ENCODE measurements at regions not wholly inside any gene's neighbourhood (a gene's known extent, or its start where the extent isn't known, plus 50 kb on each side); places are given as distances from the start of the nearest gene placed in this dataset.
"Not testable (repeated sequence)": the region's sequence is repeated elsewhere in the genome, so short reads cannot be mapped to it uniquely, and the experiment has no call there.

DNA sequence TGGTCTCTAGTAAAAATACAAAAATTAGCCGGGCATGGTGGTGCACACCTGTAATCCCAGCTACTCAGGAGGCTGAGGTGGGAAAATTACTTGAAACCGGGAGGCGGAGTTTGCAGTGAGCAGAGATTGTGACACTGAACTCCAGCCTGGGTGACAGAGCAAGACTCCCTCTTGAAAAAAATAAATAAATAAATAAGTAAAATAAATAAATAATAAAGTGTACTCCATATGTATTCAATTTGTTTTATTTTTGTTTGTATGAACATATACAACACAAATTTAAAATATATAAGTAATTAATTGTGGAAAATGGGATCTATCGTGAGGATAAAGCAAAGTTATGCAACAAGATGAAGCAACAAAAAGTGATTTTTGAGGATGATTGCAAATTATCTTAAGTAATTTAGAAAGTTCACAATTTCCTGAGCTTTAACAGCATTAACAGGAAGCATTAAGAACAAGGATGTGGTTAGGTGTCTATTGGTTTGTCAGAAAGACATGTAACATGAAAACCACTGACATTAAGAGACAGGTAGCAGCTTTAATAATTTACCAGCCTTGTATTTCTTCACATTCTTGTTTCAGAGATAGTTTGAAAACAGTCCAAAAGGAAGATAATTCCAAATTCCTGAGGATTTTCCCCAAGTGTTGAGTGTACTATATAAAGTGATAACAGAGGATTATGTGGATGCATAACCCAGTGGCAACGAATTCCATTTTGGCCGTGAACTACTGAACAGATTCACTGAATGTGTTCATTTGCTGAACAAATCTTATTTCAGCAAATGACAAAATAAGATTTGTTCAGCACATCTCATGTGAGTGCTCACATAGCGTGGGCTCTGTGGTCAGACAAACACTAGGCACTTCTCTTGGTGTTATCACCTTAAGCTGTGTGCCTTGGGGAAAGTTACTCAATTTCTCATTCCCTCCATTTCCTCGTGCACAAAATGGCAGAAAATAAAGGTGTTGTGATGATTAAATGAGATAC, 68.6 kb upstream of the RESF1 start:
- Histone ChIP-seq H3K4me3 (ENCODE audit: insufficient read depth, low read length) (no peak overlapping the region), H3K27ac (ENCODE audit: low read depth, low read length) (no peak overlapping the region), H3K9me3 (ENCODE audit: low read depth, low read length) (no peaks in the 10 kb centered on the region), H3K4me1 (ENCODE audit: insufficient read depth, low read length) (no peaks in the 10 kb centered on the region), H3K36me3 (ENCODE audit: insufficient read depth, low read length) (no peaks in the 10 kb centered on the region), H3K79me2 (ENCODE audit: insufficient read depth, low read length) (no peaks in the 10 kb centered on the region), H4K20me1 (ENCODE audit: insufficient read depth, low read length) (no peaks in the 10 kb centered on the region), H3K27me3 (ENCODE audit: insufficient read depth, low read length) (no peaks in the 10 kb centered on the region), H2AFZ (ENCODE audit: low read length) (no peak overlapping the region), H3K4me2 (ENCODE audit: insufficient read depth, low read length) (no peak overlapping the region)
- no peak for DNase-seq (ENCODE audit: insufficient read length, low spot score, missing footprints)
- TF ChIP-seq CTCF (IDR thresholded peaks at IDR 0.05; ENCODE audit: extremely low read depth, low read depth, low read length), result no peak

GRCh38 chr12:31887109-31887811, 72.0 kb upstream of the RESF1 start:
- H3K79me2 ChIP-seq (ENCODE audit: insufficient read depth, low read length), result no peaks in the 10 kb centered on the region
- H3K4me1 ChIP-seq (ENCODE audit: insufficient read depth, low read length), result no peaks in the 10 kb centered on the region
- DNase-seq (ENCODE audit: insufficient read length, low spot score, missing footprints), result no peak
- H2AFZ ChIP-seq (ENCODE audit: low read length), result no peak overlapping the region
- TF ChIP-seq CTCF (IDR thresholded peaks at IDR 0.05; ENCODE audit: extremely low read depth, low read depth, low read length), result no peak
- H3K36me3 ChIP-seq (ENCODE audit: insufficient read depth, low read length), result no peaks in the 10 kb centered on the region
- no peak overlapping the region for H3K4me3 ChIP-seq (ENCODE audit: insufficient read depth, low read length)
- no peaks in the 10 kb centered on the region for H4K20me1 ChIP-seq (ENCODE audit: insufficient read depth, low read length)
- H3K27me3 ChIP-seq (ENCODE audit: insufficient read depth, low read length), result no peaks in the 10 kb centered on the region
- no peak overlapping the region for H3K27ac ChIP-seq (ENCODE audit: low read depth, low read length)
- no peaks in the 10 kb centered on the region for H3K9me3 ChIP-seq (ENCODE audit: low read depth, low read length)
- H3K4me2 ChIP-seq (ENCODE audit: insufficient read depth, low read length), result no peak overlapping the region

DNA sequence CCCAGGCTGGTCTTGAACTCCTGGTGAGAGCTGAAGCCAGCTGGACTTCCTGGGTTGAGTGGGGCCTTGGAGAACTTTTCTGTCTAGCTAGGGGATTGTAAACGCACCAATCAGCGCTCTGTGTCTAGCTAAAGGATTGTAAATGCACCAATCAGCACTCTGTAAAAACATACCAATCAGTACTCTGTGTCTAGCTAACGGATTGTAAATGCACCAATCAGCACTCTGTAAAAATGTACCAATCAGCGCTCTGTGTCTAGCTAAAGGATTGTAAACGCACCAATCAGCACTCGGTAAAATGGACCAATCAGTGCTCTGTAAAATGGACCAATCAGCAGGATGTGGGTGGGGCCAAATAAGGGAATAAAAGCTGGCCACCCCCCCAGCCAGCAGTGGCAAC, 76.5 kb upstream of the RESF1 start:
- not testable (repeated sequence) for H4K20me1 ChIP-seq (ENCODE audit: insufficient read depth, low read length); H3K27me3 ChIP-seq (ENCODE audit: insufficient read depth, low read length); DNase-seq (ENCODE audit: insufficient read length, low spot score, missing footprints); H3K4me2 ChIP-seq (ENCODE audit: insufficient read depth, low read length); H2AFZ ChIP-seq (ENCODE audit: low read length); H3K4me1 ChIP-seq (ENCODE audit: insufficient read depth, low read length); H3K27ac ChIP-seq (ENCODE audit: low read depth, low read length); H3K79me2 ChIP-seq (ENCODE audit: insufficient read depth, low read length); H3K9me3 ChIP-seq (ENCODE audit: low read depth, low read length); H3K4me3 ChIP-seq (ENCODE audit: insufficient read depth, low read length); H3K36me3 ChIP-seq (ENCODE audit: insufficient read depth, low read length)

DNA sequence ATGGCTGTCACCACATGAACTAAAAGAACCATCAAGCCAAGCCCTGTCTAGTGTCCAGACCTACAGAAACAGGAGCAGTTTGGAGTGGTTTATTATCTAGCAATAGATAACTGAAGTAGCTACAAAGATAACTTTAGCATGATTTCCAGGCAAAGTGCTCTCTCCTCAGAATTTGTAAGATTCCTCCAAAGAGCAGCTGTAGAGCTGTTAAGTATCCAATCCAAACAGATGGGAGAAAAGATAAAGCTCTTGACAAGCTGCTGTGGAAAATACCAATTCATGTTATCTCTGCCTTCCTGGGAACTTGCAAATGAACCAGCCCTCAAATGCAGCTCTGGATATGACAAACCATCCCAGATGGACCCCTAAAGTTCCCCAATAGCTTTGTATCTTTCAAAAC, 78.9 kb upstream of the RESF1 start:
- Histone ChIP-seq H3K4me2 (ENCODE audit: insufficient read depth, low read length) (no peak overlapping the region), H4K20me1 (ENCODE audit: insufficient read depth, low read length) (no peaks in the 10 kb centered on the region), H3K27ac (ENCODE audit: low read depth, low read length) (no peak overlapping the region), H3K4me3 (ENCODE audit: insufficient read depth, low read length) (no peak overlapping the region), H3K9me3 (ENCODE audit: low read depth, low read length) (no peaks in the 10 kb centered on the region), H3K4me1 (ENCODE audit: insufficient read depth, low read length) (peaks cover under 1% of the 10 kb centered on the region), H3K36me3 (ENCODE audit: insufficient read depth, low read length) (no peaks in the 10 kb centered on the region), H3K27me3 (ENCODE audit: insufficient read depth, low read length) (no peaks in the 10 kb centered on the region), H3K79me2 (ENCODE audit: insufficient read depth, low read length) (no peaks in the 10 kb centered on the region), H2AFZ (ENCODE audit: low read length) (no peak overlapping the region)
- no peak for DNase-seq (ENCODE audit: insufficient read length, low spot score, missing footprints)
- no peak for TF ChIP-seq CTCF (IDR thresholded peaks at IDR 0.05; ENCODE audit: extremely low read depth, low read depth, low read length)
